BLaER1 treated with 17β-estradiol and CSF1 and Interleukin-3, amounts not matched to agents 10 nM and 100 nM (cell line): ENCODE measurements at regions not wholly inside any gene's neighbourhood (a gene's known extent, or its start where the extent isn't known, plus 50 kb on each side); places are given as distances from the start of the nearest gene placed in this dataset.

Source experiments
- H3K27ac ChIP-seq, 11 experiments: shearing (Covaris generic); formaldehyde crosslinking; 2 replicates each; pipeline ENCODE4 v1.8.1; 2022
- H3K27me3 ChIP-seq, 11 experiments: shearing (Covaris generic); formaldehyde crosslinking; 2 replicates each; pipeline ENCODE4 v1.8.1; 2022
- H3K36me3 ChIP-seq, 11 experiments: shearing (Covaris generic); formaldehyde crosslinking; 2 replicates each; pipeline ENCODE4 v1.8.1; 2022
- H3K4me1 ChIP-seq, 10 experiments: shearing (Covaris generic); formaldehyde crosslinking; 2 replicates each; pipeline ENCODE4 v1.8.1; 2022
- H3K4me2 ChIP-seq, 11 experiments: shearing (Covaris generic); formaldehyde crosslinking; 2 replicates each; pipeline ENCODE4 v1.8.1; 2022
- H3K4me3 ChIP-seq, 10 experiments: shearing (Covaris generic); formaldehyde crosslinking; 2 replicates each; pipeline ENCODE4 v1.8.1; 2022
- H3K9ac ChIP-seq, 11 experiments: shearing (Covaris generic); formaldehyde crosslinking; 2 replicates each; pipeline ENCODE4 v1.8.1; 2022
- H3K9me3 ChIP-seq, 11 experiments: shearing (Covaris generic); formaldehyde crosslinking; replicated peaks in 1 of 11; 2 replicates each; pipeline ENCODE4 v1.8.1; 2022
- H4K20me1 ChIP-seq, 11 experiments: shearing (Covaris generic); formaldehyde crosslinking; 2 replicates each; pipeline ENCODE4 v1.8.1; 2022
- Cebpa-rat ChIP-seq, 11 experiments: shearing (Covaris generic); IDR thresholded peaks; 2 replicates each; pipeline ENCODE4 v1.8.1; 2022

DNA sequence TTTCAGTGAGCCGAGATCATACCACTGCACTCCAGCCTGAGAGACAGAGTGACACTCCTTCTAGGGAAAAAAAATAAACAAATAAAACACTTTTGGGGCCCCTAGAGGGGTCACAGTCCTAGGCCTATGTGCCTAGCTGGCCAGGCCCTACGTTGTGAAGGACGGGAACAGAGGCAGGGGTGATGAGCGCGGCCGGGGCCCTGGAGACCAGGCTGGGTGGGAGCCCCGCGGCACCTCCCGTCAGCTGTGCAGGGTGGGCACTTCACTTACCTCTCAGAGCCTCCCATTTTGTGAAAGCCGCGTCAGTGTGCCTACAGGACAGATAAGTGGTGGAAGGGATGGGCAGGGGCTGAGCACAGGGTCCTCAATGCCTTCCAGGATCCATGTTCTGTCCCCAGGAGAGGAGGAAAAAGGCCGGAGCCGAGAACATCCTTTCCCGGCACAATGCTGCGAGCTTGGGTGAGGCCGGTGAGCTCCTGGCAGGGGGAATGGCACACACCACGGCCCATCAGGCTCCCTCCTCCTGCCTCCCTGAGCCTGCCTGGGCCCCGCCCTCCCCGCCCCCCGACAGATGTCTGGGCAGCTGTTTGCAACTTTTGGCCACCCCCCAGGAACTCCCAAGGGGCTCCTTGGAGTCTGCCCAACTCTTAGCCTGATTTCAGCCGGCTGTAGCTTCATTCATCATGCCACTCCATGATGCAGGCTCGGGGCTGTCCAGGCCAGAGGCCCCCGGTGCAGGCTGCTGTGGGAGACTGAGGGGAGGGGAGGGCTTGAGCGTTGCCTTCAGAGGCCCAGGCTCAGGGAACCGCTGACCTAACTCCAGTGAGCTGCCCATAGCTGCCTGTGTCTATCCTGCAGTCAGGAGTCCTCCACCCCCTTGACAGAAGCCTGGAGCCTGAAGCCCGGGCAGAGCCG lies 196.5 kb downstream of the TFCP2L1 start:
- Histone ChIP-seq H3K4me3 (no peak overlapping the region), H3K4me2 (peak overlapping the region in 8 of 11 experiments; percentile 9 to 57 (median 38); a peak in 13 of 22 replicates), H3K9me3 (peaks cover 0 to 9% (median 5%) of the 10 kb centered on the region in 11 experiments; a peak in 12 of 22 replicates), H4K20me1 (no peaks in the 10 kb centered on the region), H3K9ac (peak overlapping the region in 1 of 11 experiments; percentile 29; a peak in 1 of 22 replicates), H3K27me3 (no peaks in the 10 kb centered on the region), H3K27ac (no peak overlapping the region), H3K4me1 (peaks cover 0 to 27% (median 14%) of the 10 kb centered on the region in 10 experiments; a peak in 14 of 20 replicates), H3K36me3 (no peaks in the 10 kb centered on the region)
- no peak for TF ChIP-seq Cebpa-rat (IDR thresholded peaks at IDR 0.05)

DNA sequence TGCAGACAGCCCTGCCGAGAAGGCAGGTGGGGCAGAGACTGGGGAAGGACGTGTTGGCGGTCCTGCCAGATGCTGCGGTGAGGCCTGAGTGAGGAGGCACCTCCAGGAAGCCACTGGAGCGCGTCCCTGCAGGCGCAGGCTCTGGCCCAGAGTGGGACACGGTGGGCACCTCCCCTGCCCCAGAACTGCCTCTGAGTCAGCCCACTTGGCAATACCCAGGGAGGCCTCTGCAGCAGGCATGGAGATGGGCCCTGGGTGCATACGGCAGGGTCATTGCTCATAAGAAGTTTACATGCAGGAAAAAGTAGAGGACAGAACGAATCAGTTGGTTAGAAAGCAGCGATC lies 195.9 kb downstream of the TFCP2L1 start:
- no peaks in the 10 kb centered on the region for H3K27me3 ChIP-seq
- peaks cover 0 to 27% (median 14%) of the 10 kb centered on the region in 10 experiments; a peak in 14 of 20 replicates for H3K4me1 ChIP-seq

DNA sequence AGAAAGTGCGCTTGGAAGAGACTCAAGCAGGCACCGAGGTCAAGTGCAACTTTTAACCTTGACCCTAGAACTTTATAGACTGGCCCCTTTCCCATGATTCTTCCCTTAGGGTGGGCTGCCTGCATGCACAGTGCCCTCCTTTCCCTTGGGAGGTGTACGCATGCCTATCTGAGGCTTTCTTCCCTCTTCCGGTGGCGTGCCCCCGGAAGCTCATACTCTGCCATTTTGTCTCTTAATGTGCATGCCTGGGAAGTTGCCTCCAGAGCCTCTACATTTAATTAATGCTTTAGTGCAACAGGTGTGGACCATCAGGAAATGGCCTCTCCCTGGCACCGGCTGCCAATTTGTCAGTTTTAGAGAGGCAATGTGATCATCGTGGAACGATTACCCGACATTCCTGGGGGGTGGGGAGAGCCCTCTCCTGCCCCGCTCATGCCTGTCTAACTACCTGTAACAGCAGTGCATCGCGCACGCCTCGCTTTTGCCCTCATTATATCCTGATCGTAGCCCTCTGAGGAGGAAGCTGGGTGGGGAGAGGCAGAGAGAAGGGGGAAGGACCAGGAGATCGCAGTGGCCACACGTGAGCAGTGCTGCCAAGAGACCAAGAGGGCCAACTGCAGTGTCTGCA lies 194.8 kb downstream of the TFCP2L1 start:
- Histone ChIP-seq H3K4me3 (no peak overlapping the region), H3K36me3 (no peaks in the 10 kb centered on the region), H3K27ac (no peak overlapping the region), H3K4me1 (peaks cover 0 to 29% (median 14%) of the 10 kb centered on the region in 10 experiments; a peak in 14 of 20 replicates), H4K20me1 (no peaks in the 10 kb centered on the region), H3K4me2 (no peak overlapping the region), H3K9ac (no peak overlapping the region), H3K9me3 (peaks cover 0 to 9% (median 5%) of the 10 kb centered on the region in 11 experiments; a peak in 12 of 22 replicates), H3K27me3 (no peaks in the 10 kb centered on the region)
- TF ChIP-seq Cebpa-rat (IDR thresholded peaks at IDR 0.05) = no peak

More for the DNA sequence above, 195.9 kb downstream of the TFCP2L1 start:
- TF ChIP-seq Cebpa-rat (IDR thresholded peaks at IDR 0.05) = no peak
- Histone ChIP-seq H3K9me3 (peaks cover 0 to 9% (median 5%) of the 10 kb centered on the region in 11 experiments; a peak in 12 of 22 replicates), H3K36me3 (no peaks in the 10 kb centered on the region), H3K9ac (peak overlapping the region in 1 of 11 experiments; percentile 29; a peak in 1 of 22 replicates), H3K4me2 (peak overlapping the region in 8 of 11 experiments; percentile 7 to 57 (median 38); a peak in 8 of 22 replicates), H4K20me1 (no peaks in the 10 kb centered on the region), H3K27ac (no peak overlapping the region), H3K4me3 (no peak overlapping the region)

DNA sequence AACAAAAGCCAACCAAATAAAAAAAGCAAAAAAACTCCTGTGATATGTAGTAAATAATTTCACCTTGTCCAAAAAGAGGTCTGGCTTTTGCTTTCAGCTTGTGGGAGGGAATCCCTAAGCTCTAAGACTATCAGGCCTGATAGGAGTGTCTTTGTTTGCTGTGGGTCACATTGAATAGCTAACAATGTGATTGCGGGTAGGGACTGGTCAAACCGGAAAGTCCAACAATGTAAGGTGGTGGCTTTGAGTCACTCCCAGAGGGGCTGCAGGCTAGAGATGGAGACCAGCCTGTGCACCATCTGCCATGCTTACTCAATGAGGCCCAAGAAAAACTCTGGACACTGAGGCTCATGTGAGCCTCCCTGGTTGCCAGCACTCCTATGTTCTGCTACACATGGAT lies 192.9 kb downstream of the TFCP2L1 start:
- Histone ChIP-seq H4K20me1 (no peaks in the 10 kb centered on the region), H3K4me1 (peaks cover 0 to 25% (median 14%) of the 10 kb centered on the region in 10 experiments; a peak in 14 of 20 replicates), H3K36me3 (no peaks in the 10 kb centered on the region), H3K9ac (no peak overlapping the region), H3K9me3 (peaks cover 0 to 9% (median 5%) of the 10 kb centered on the region in 11 experiments; a peak in 12 of 22 replicates), H3K4me2 (no peak overlapping the region), H3K27ac (no peak overlapping the region), H3K4me3 (no peak overlapping the region), H3K27me3 (no peaks in the 10 kb centered on the region)
- TF ChIP-seq Cebpa-rat (IDR thresholded peaks at IDR 0.05) = no peak

DNA sequence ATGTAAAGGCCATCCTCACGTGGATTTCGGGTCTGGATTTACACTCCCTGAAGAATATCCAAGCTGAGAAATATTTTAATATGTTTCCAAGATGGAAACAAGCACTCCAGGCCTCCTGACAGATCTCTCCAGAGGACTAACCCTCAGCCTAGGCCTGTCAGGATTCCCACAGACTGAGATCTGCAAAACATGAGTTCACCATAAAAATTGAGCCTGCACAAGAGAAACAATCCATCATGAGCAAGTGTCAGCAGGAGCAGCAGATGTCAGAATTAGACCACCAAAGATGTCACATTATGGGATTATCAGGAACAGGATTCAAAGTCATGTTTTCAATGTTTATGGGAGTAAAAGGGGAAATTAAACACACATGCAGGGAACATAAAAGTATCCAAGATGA lies 191.3 kb downstream of the TFCP2L1 start:
- Histone ChIP-seq H4K20me1 (no peaks in the 10 kb centered on the region), H3K27ac (no peak overlapping the region), H3K36me3 (no peaks in the 10 kb centered on the region), H3K4me2 (no peak overlapping the region), H3K4me3 (no peak overlapping the region), H3K9ac (no peak overlapping the region), H3K9me3 (peaks cover 0 to 9% (median 5%) of the 10 kb centered on the region in 11 experiments; a peak in 12 of 22 replicates), H3K27me3 (no peaks in the 10 kb centered on the region), H3K4me1 (peaks cover 0 to 14% (median 8%) of the 10 kb centered on the region in 10 experiments; a peak in 14 of 20 replicates)
- TF ChIP-seq Cebpa-rat (IDR thresholded peaks at IDR 0.05) = no peak

DNA sequence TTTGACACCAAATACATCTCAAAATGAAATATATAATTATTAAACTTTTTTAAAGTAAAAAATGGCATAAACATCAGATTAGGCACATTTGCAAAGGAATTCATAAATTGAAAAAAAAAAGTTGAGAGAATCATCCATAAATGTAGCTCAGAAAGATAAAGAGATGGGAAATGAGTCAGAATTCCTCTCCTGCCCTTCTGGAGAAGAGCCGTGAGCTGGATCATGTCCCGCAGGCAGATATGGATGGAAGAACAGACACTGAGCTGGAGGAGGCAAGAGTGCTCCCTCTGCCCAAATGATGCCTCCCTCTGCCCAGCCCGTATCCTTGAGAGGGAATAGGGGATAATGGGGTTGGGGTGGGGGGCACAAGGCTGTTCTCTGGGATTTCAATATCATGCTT lies 190.9 kb downstream of the TFCP2L1 start:
- Histone ChIP-seq H3K4me1 (peaks cover 0 to 10% (median 4%) of the 10 kb centered on the region in 10 experiments; a peak in 13 of 20 replicates), H3K4me3 (no peak overlapping the region), H3K9me3 (peaks cover 0 to 9% (median 5%) of the 10 kb centered on the region in 11 experiments; a peak in 12 of 22 replicates), H3K27ac (no peak overlapping the region), H4K20me1 (no peaks in the 10 kb centered on the region), H3K27me3 (no peaks in the 10 kb centered on the region), H3K9ac (no peak overlapping the region), H3K36me3 (no peaks in the 10 kb centered on the region), H3K4me2 (no peak overlapping the region)
- no peak for TF ChIP-seq Cebpa-rat (IDR thresholded peaks at IDR 0.05)

DNA sequence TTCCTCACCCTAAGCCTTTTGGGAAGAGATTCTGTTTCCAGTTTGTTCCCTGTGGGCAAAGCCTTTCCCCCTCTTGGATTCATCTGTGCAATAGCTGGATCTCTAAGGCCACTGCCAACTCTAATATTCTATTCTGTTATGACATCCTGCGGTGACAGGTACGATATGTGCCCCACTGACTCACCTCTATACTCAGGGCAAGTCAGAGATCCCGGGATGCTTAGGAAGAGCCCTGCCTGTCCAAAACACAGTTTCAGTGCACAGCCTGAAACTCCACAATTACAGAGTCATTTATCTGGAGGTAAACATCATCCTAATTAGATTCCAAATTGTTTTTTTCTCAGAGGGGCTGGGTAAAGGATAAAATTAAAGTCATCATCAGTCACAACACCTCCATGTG lies 190.2 kb downstream of the TFCP2L1 start:
- no peaks in the 10 kb centered on the region for H4K20me1 ChIP-seq
- H3K4me1 ChIP-seq = peaks cover 0 to 12% (median 0%) of the 10 kb centered on the region in 10 experiments; a peak in 4 of 20 replicates
- no peak overlapping the region for H3K27ac ChIP-seq
- H3K36me3 ChIP-seq = no peaks in the 10 kb centered on the region
- H3K4me3 ChIP-seq = no peak overlapping the region
- H3K27me3 ChIP-seq = no peaks in the 10 kb centered on the region
- no peak overlapping the region for H3K9ac ChIP-seq
- H3K9me3 ChIP-seq = peaks cover 0 to 9% (median 5%) of the 10 kb centered on the region in 11 experiments; a peak in 12 of 22 replicates
- no peak overlapping the region for H3K4me2 ChIP-seq
- no peak for TF ChIP-seq Cebpa-rat (IDR thresholded peaks at IDR 0.05)

DNA sequence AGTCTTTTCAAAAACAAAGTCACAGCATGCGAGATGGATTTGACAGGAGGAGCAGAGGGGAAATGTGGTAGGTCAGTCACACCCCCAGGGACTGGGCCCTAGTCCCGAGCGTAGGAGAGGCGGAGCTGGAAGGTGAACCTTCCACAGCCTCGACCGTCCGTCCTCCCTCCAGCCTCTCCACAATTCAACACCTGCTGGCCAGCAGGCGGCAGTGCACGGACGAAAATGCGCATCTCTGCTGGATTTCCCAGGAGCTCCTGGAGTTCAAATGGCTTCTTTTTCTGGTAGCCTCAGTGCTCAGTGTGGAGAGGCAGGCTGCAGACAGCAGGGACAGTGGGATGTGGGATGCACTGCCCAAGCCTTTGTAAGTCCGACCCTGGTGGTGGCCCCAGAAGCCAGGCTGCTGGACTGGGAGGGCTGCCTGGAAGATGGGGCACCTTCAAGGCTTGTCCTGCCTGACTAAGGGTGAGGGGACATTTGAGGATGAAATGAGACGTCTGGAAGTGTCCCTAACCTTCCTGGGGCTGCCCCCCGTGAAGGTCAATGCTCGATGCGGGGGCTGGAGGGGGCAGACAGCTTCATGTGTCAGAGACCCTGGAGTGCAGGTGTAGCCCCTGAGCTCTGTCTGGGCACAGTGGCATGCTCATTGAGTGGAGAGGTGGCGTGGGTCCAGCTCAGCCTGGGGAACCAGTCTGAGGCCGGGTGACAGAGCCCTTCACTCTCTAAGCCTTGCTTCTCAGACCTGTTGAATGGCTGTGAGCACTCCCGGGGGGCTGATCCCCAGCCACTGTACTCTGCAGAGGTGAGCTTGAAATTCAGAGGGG lies 189.5 kb downstream of the TFCP2L1 start:
- H4K20me1 ChIP-seq = no peaks in the 10 kb centered on the region
- no peak for TF ChIP-seq Cebpa-rat (IDR thresholded peaks at IDR 0.05)
- H3K4me2 ChIP-seq = no peak overlapping the region
- H3K4me3 ChIP-seq = no peak overlapping the region
- H3K36me3 ChIP-seq = no peaks in the 10 kb centered on the region
- H3K9me3 ChIP-seq = peaks cover 0 to 9% (median 5%) of the 10 kb centered on the region in 11 experiments; a peak in 12 of 22 replicates
- no peak overlapping the region for H3K9ac ChIP-seq
- no peak overlapping the region for H3K27ac ChIP-seq
- H3K4me1 ChIP-seq = peaks cover 0 to 12% (median 0%) of the 10 kb centered on the region in 10 experiments; a peak in 4 of 20 replicates
- H3K27me3 ChIP-seq = no peaks in the 10 kb centered on the region
